Liver (tissue), 8 donors: ENCODE measurements at regions not wholly inside any gene's neighbourhood (a gene's known extent, or its start where the extent isn't known, plus 50 kb on each side); places are given as distances from the start of the nearest gene placed in this dataset.

Experiments
- DNase-seq: peaks from one replicate; pipeline ENCODE4 v3.0.0-alpha.2; 2017; ENCODE audit warnings: low spot score
- H3K27ac ChIP-seq, 2 donors: one replicate each; pipeline ENCODE4 v1.7.0; 2013; ENCODE audit warnings: inconsistent platforms in 2 of 2, low read length in 2 of 2, control low read depth in 1 of 2, low read depth in 1 of 2, mild to moderate bottlenecking in 1 of 2
- H3K27me3 ChIP-seq, 4 donors: one replicate each; pipeline versions ENCODE4 v1.6.1 to v1.7.0; 2013; ENCODE audit warnings: low read length in 3 of 4, inconsistent platforms in 1 of 4, mild to moderate bottlenecking in 1 of 4, moderate library complexity in 1 of 4; ENCODE audit not compliant: control insufficient read depth in 4 of 4, insufficient read depth in 4 of 4
- H3K36me3 ChIP-seq, 4 donors: one replicate each; pipeline versions ENCODE4 v1.6.1 to v1.7.0; 2013; ENCODE audit warnings: low read length in 3 of 4, mild to moderate bottlenecking in 3 of 4, low read depth in 1 of 4, moderate library complexity in 1 of 4; ENCODE audit not compliant: control insufficient read depth in 4 of 4, insufficient read depth in 3 of 4
- H3K4me1 ChIP-seq, 4 donors: one replicate each; pipeline versions ENCODE4 v1.6.1 to v1.7.0; 2013; ENCODE audit warnings: low read length in 3 of 4, mild to moderate bottlenecking in 3 of 4, moderate library complexity in 1 of 4; ENCODE audit not compliant: control insufficient read depth in 4 of 4, insufficient read depth in 4 of 4
- H3K4me3 ChIP-seq, 3 donors: one replicate each; pipeline versions ENCODE4 v1.6.1 to v1.7.0; 2013; ENCODE audit warnings: low read length in 3 of 3, control low read depth in 1 of 3, low read depth in 1 of 3, mild to moderate bottlenecking in 1 of 3
- H3K9ac ChIP-seq, 2 donors: one replicate each; pipeline ENCODE4 v1.7.0; 2013; ENCODE audit warnings: low read length in 2 of 2, mild to moderate bottlenecking in 2 of 2, moderate library complexity in 2 of 2, control low read depth in 1 of 2, low read depth in 1 of 2
- H3K9me3 ChIP-seq, 4 donors: one replicate each; pipeline versions ENCODE4 v1.6.1 to v1.7.0; 2013; ENCODE audit warnings: low read length in 3 of 4; ENCODE audit not compliant: control insufficient read depth in 4 of 4
- CTCF ChIP-seq: fragments of 150-350 bp; IDR thresholded peaks from 2 replicates; pipeline ENCODE4 v1.5.1; 2017; ENCODE audit warnings: improper control_type of control experiment, low read depth, low read length; ENCODE audit not compliant: missing input control
- EGR1 ChIP-seq, 2 donors: IDR thresholded peaks; 2 replicates each; pipeline ENCODE4 v1.6.1; 2016 to 2018; ENCODE audit warnings: antibody characterized with exemption in 2 of 2, low read depth in 2 of 2
- FOXA1 ChIP-seq: IDR thresholded peaks from 2 replicates; pipeline ENCODE4 v1.6.1; 2016; ENCODE audit warnings: antibody characterized with exemption
- FOXA2 ChIP-seq: IDR thresholded peaks from 2 replicates; pipeline ENCODE4 v1.6.1; 2016; ENCODE audit warnings: antibody characterized with exemption
- GABPA ChIP-seq, 2 donors: IDR thresholded peaks in 1 of 2; conservative IDR thresholded peaks in 1 of 2; 2 replicates each; pipeline ENCODE4 v1.6.1; 2016; ENCODE audit warnings: antibody characterized with exemption in 2 of 2, mild to moderate bottlenecking in 1 of 2, moderate library complexity in 1 of 2
- HNF4A ChIP-seq, 2 donors: conservative IDR thresholded peaks; 2 replicates each; pipeline ENCODE4 v1.6.1; 2016; ENCODE audit warnings: antibody characterized with exemption in 2 of 2, mild to moderate bottlenecking in 2 of 2
- HNF4G ChIP-seq: IDR thresholded peaks from 2 replicates; pipeline ENCODE4 v1.6.1; 2016; ENCODE audit warnings: antibody characterized with exemption
- JUND ChIP-seq, 2 donors: IDR thresholded peaks; 2 replicates each; pipeline ENCODE4 v1.6.1; 2016; ENCODE audit warnings: antibody characterized with exemption in 2 of 2
- NR2F2 ChIP-seq: IDR thresholded peaks from 2 replicates; pipeline ENCODE4 v1.6.1; 2016; ENCODE audit warnings: antibody characterized with exemption
- RAD21 ChIP-seq, 2 donors: IDR thresholded peaks; 2 replicates each; pipeline ENCODE4 v1.6.1; 2016; ENCODE audit warnings: antibody characterized with exemption in 2 of 2, mild to moderate bottlenecking in 2 of 2
- REST ChIP-seq: IDR thresholded peaks from 2 replicates; pipeline ENCODE4 v1.6.1; 2016; ENCODE audit warnings: antibody characterized with exemption, mild to moderate bottlenecking
- RXRA ChIP-seq, 2 donors: IDR thresholded peaks; 2 replicates each; pipeline ENCODE4 v1.6.1; 2017 to 2018; ENCODE audit warnings: antibody characterized with exemption in 2 of 2, mild to moderate bottlenecking in 1 of 2
- SP1 ChIP-seq: IDR thresholded peaks from 2 replicates; pipeline ENCODE4 v1.6.1; 2018; ENCODE audit warnings: antibody characterized with exemption, mild to moderate bottlenecking
- TAF1 ChIP-seq: conservative IDR thresholded peaks from 2 replicates; pipeline ENCODE4 v1.6.1; 2016; ENCODE audit warnings: antibody characterized with exemption, mild to moderate bottlenecking
- YY1 ChIP-seq: IDR thresholded peaks from 2 replicates; pipeline ENCODE4 v1.6.1; 2016; ENCODE audit warnings: antibody characterized with exemption, mild to moderate bottlenecking
- ZBTB33 ChIP-seq: IDR thresholded peaks from 2 replicates; pipeline ENCODE4 v1.6.1; 2016; ENCODE audit warnings: antibody characterized with exemption
- WGBS: extraction: QIAGEN DNeasy Blood & Tissue Kit; methylation state at CpG from one replicate; pipeline ENCODE4 v1.1.7; 2013; 5-methylcytosine and 5-hydroxymethylcytosine counted together
- TF ChIP-seq, protein P1 (sequence below): IDR thresholded peaks from 2 replicates; pipeline ENCODE4 v1.6.1; 2016; ENCODE audit warnings: antibody characterized with exemption
- TF ChIP-seq, protein P2 (sequence below): IDR thresholded peaks from 2 replicates; pipeline ENCODE4 v1.6.1; 2016; ENCODE audit warnings: antibody characterized with exemption
- donor health status: healthy.
- donor health status: healthy.
- donor health status: healthy.
- donor health status: healthy.
- donor health status: healthy.

- no peak for DNase-seq
- H3K27me3 ChIP-seq = no peaks in the 10 kb centered on the region
- no peaks in the 10 kb centered on the region for H3K4me1 ChIP-seq
- H3K9me3 ChIP-seq = no peaks in the 10 kb centered on the region
- H3K4me3 ChIP-seq = no peak overlapping the region
- no peak overlapping the region for H3K27ac ChIP-seq
- WGBS = 93% methylated on average over 1 of the region's 1 CpG
- no peak for TF ChIP-seq NR2F2
- no peak for TF ChIP-seq GABPA (IDR thresholded peaks at IDR 0.05 in 1 of 2, conservative IDR thresholded peaks at IDR 0.05 in 1 of 2)
- no peak for TF ChIP-seq YY1
- TF ChIP-seq REST = no peak
- no peak for TF ChIP-seq HNF4G
- TF ChIP-seq TAF1 = no peak
- TF ChIP-seq, protein P1, sequence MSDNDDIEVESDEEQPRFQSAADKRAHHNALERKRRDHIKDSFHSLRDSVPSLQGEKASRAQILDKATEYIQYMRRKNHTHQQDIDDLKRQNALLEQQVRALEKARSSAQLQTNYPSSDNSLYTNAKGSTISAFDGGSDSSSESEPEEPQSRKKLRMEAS = no peak
- TF ChIP-seq EGR1 (IDR thresholded peaks at IDR 0.05; ENCODE audit: low read depth in 2 of 2) = no peak
- TF ChIP-seq HNF4A (conservative IDR thresholded peaks at IDR 0.05) = no peak
- TF ChIP-seq RXRA (IDR thresholded peaks at IDR 0.05) = no peak
- no peak for TF ChIP-seq RAD21 (IDR thresholded peaks at IDR 0.05)
- TF ChIP-seq FOXA2 = no peak
- TF ChIP-seq FOXA1 = no peak
- TF ChIP-seq, protein P2, sequence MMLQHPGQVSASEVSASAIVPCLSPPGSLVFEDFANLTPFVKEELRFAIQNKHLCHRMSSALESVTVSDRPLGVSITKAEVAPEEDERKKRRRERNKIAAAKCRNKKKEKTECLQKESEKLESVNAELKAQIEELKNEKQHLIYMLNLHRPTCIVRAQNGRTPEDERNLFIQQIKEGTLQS = no peak
- no peak for TF ChIP-seq SP1
- no peak for TF ChIP-seq JUND (IDR thresholded peaks at IDR 0.05)
- no peak for TF ChIP-seq ZBTB33
- TF ChIP-seq CTCF = no peak
- H3K36me3 ChIP-seq = no peaks in the 10 kb centered on the region
- H3K9ac ChIP-seq = no peak overlapping the region
These were observed 867.3 kb downstream of the TTLL7 start for GRCh38 chr1:83131692-83131955.
